Brain microvascular endothelial cell (primary cell): ENCODE measurements at regions not wholly inside any gene's neighbourhood (a gene's known extent, or its start where the extent isn't known, plus 50 kb on each side); places are given as distances from the start of the nearest gene placed in this dataset.

Experiments
- DNase-seq: peaks from one replicate; pipeline ENCODE4 v3.0.0-alpha.2; 2020
- H3K27ac ChIP-seq: fragments of 250-450 bp; sonication (Bioruptor Pico); 2 replicates; pipeline ENCODE4 v1.5.1; 2020; ENCODE audit warnings: mild to moderate bottlenecking, moderate library complexity
- H3K27me3 ChIP-seq: fragments of 250-450 bp; sonication (Bioruptor Pico); replicated peaks from 2 replicates; pipeline ENCODE4 v1.5.1; 2020; ENCODE audit warnings: mild to moderate bottlenecking
- H3K36me3 ChIP-seq: fragments of 250-450 bp; sonication (Bioruptor Pico); replicated peaks from 2 replicates; pipeline ENCODE4 v1.5.1; 2020; ENCODE audit warnings: mild to moderate bottlenecking
- H3K4me3 ChIP-seq: 2 replicates; pipeline ENCODE4 v1.5.1; 2011; ENCODE audit warnings: low read depth, mild to moderate bottlenecking, control low read depth, low read length, moderate library complexity
- CTCF ChIP-seq: IDR thresholded peaks from 2 replicates; pipeline ENCODE4 v1.5.1; 2011; ENCODE audit warnings: low read depth, mild to moderate bottlenecking, moderate library complexity, low read length, control low read depth, inconsistent platforms; ENCODE audit errors: missing control alignments
- in situ Hi-C: cut with HindIII; loops from 2 replicates; pipeline ENCODE4 v1.10.0; 2017; ENCODE audit warnings: low sequenced_read_pairs, low pct_ligation_motif_present

DNA sequence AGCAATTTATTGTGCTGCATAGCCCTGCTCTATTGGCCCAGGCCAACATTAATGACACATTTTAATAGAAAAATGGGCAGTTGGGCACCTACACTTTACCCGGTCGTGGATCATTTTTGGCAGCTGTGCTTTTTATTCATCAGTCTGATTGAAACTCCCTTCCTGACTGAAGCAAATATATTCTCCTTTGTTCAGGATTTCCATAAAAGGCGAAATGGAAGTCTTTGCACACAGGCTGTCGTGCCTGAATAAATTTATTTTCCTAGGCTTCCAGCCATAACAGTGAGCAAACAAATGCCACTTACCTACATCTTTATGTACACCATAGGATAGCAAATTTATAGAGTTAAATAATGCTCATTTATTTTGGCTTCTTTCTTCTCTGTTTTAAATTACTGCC, 480.7 kb upstream of the DCN start:
- Histone ChIP-seq H3K27me3 (no peaks in the 10 kb centered on the region), H3K27ac (no peak overlapping the region), H3K4me3 (no peak overlapping the region), H3K36me3 (no peaks in the 10 kb centered on the region)
- no peak for TF ChIP-seq CTCF
- no peak for DNase-seq
- in situ Hi-C loops, result no loop called here

DNA sequence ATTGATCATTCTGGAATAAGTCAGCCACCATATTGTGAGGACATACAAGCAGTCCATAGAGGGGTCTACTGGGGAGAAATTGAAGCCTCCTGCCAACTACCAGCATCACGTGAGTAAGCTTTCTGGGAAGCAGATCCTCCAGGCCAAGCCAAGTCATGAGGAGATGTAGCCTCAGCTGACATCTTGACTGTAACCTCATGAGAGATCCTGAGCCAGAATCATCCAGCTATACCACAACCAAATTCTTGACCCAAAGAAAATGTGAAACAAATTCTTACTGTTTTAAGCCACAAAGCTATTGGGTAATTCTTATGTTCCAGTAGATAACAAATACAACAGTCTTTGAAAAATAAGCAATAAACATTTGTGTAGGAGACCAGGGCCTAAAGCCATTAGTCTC, 479.4 kb upstream of the DCN start:
- Histone ChIP-seq H3K4me3 (no peak overlapping the region), H3K27ac (no peak overlapping the region), H3K27me3 (no peaks in the 10 kb centered on the region), H3K36me3 (no peaks in the 10 kb centered on the region)
- in situ Hi-C loops, result no loop called here
- no peak for TF ChIP-seq CTCF
- no peak for DNase-seq

DNA sequence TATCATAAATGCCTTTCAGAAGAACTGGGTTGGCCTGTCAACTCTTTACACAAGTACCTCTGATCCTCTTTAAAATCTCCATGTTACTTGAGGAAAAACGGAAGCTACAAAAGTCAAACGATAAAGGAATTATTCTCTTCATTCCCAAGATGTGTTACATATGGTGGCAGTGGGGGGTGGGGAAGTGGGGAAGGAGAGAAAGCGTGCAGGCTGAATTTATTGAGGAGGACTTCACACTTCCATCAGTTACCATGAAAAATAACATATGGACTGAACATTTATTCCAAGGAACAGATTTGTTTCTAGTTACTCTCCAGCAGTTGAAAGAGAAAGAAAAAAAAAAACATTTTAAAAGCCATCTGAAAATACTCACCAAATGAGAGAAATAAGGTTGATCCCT, 474.4 kb upstream of the DCN start:
- H3K27ac ChIP-seq, result no peak overlapping the region
- in situ Hi-C loops, result no loop called here
- H3K36me3 ChIP-seq, result no peaks in the 10 kb centered on the region
- no peak overlapping the region for H3K4me3 ChIP-seq
- H3K27me3 ChIP-seq, result no peaks in the 10 kb centered on the region
- TF ChIP-seq CTCF, result no peak
- no peak for DNase-seq

DNA sequence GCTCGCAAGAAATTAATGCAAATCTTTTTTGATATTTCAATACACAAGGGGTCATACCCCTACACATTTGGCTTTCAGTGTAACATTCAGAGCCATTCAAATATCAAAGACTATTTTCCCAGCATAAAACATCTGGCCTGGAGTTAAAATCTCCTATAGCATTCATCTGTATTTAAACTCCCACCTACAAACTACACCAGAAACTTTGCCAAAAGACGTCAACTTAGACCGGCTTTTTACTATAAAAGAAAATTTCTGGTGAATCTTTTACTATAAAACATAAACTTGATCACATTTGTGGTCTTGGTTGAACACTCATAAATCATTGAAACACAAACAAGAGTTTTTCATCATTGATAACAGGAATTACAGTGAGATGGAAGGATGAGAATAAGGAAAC, 473.3 kb upstream of the DCN start:
- in situ Hi-C loops, result no loop called here
- H3K36me3 ChIP-seq, result no peaks in the 10 kb centered on the region
- no peak for TF ChIP-seq CTCF
- no peak for DNase-seq
- no peaks in the 10 kb centered on the region for H3K27me3 ChIP-seq
- H3K27ac ChIP-seq, result no peak overlapping the region
- H3K4me3 ChIP-seq, result no peak overlapping the region

GRCh38 chr12:91654087-91654486, 471.5 kb upstream of the DCN start:
- no peak for DNase-seq
- in situ Hi-C loops, result no loop called here
- Histone ChIP-seq H3K4me3 (no peak overlapping the region), H3K27ac (no peak overlapping the region), H3K36me3 (no peaks in the 10 kb centered on the region), H3K27me3 (no peaks in the 10 kb centered on the region)
- no peak for TF ChIP-seq CTCF

- in situ Hi-C loops, result no loop called here
- DNase-seq, result no peak
- no peak for TF ChIP-seq CTCF
- Histone ChIP-seq H3K27me3 (no peaks in the 10 kb centered on the region), H3K36me3 (no peaks in the 10 kb centered on the region), H3K27ac (no peak overlapping the region), H3K4me3 (no peak overlapping the region)
These were observed 469.1 kb upstream of the DCN start for GRCh38 chr12:91651728-91652127.
